GM18511 (cell line): ENCODE measurements at regions not wholly inside any gene's neighbourhood (a gene's known extent, or its start where the extent isn't known, plus 50 kb on each side); places are given as distances from the start of the nearest gene placed in this dataset.
"Not testable (repeated sequence)": the region's sequence is repeated elsewhere in the genome, so short reads cannot be mapped to it uniquely, and the experiment has no call there.

ENCODE experiments used
- ATAC-seq: cut with Tn5 transposase; IDR thresholded peaks from one replicate; pipeline ENCODE4 v1.9.1; 2021; ENCODE audit warnings: mild to moderate bottlenecking, moderate library complexity; ENCODE audit not compliant: unreplicated experiment

DNA sequence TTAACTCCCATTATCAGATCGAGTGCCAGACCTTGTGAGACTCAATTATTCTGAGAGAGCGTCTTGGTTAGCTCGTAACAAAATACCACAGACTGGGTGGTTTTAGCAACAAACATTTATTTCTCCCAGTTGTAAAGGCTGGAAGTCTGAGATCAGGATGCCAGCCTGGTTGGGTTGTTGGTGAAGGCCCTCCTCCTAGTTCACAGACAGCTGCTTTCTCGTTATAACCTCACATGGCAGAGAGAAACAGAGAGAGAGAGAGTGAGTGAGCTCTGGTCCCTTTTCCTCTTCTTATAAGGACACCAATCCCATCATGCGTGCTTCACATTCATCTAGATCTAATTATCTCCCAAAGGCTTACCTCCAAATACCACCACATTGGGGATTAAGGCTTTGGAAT, 114.2 kb upstream of the SLC24A2 start:
- no peak for ATAC-seq

DNA sequence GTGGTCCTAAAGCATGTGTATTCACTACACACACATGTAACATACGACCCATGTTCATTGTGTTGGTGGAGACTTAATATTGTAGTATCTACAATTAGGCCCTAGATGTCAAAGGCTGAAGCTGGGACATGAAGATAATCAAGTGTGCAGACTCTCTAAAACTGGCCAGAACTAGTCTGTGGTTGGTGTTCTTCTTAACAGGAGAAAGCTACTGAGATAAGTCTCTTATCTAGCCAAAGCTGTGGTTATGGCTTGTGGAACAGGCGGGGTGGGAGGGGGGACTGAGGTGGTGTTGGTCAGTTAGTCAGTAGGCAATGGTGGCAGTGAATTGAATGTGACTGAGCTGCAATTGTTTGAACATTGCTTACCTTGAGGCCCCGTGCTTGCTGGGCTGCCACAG, 112.7 kb upstream of the SLC24A2 start:
- no peak for ATAC-seq

DNA sequence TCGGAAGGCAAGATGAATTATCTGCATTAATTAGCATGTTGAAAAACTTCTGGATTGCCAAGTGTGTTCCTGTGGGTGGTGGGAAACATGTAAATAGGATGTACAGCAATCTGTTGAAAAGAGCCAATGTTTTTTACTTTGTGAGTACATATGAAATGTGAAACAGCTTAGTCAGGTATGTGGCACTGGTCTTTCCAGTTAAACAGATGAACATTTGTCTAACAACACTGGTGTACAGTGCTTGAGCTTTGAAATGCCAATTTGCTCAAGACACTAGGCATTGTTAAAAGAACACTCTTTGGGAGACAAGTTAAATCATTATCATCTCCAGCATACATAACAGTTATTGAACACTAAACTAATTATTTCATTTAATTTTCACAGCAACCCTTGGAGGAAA, 107.3 kb upstream of the SLC24A2 start:
- ATAC-seq, result no peak

GRCh38 chr9:19895578-19895977, 106.7 kb upstream of the SLC24A2 start:
- ATAC-seq, result not testable (repeated sequence)

- no peak for ATAC-seq
Measured at GRCh38 chr9:19895006-19895405, 106.2 kb upstream of the SLC24A2 start.

GRCh38 chr9:19885608-19886007, 96.8 kb upstream of the SLC24A2 start:
- ATAC-seq, result no peak

GRCh38 chr9:19879062-19879461, 90.2 kb upstream of the SLC24A2 start:
- ATAC-seq, result no peak

GRCh38 chr9:19876569-19877316, 87.9 kb upstream of the SLC24A2 start:
- no peak for ATAC-seq

GRCh38 chr9:19875291-19875920, 86.6 kb upstream of the SLC24A2 start:
- no peak for ATAC-seq

GRCh38 chr9:19873188-19873587, 84.4 kb upstream of the SLC24A2 start:
- not testable (repeated sequence) for ATAC-seq

DNA sequence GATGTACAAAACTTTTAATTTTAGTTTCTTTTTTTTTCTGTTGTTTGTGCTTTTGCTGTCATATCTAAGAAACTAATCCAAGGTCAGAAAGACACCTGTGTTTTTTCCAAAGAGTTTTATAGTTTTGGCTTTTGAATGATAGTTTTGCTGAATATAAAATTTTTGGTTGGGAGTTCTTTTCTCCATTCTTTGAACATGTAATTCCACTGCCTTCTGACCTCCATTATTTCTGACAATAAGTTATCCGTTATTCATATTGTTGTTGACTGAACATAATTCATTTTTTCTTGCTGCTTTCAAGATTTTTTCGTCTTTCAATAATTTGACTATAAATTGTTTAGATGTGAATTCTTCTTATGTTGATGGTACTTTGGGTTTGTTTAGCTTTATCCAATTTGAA, 82.2 kb upstream of the SLC24A2 start:
- ATAC-seq, result no peak

- no peak for ATAC-seq
Measured at GRCh38 chr9:19840953-19841352, 52.1 kb upstream of the SLC24A2 start.
